Stimulated activated naive CD8-positive, alpha-beta T cell treated with anti-CD3 and anti-CD28 coated beads, Interleukin-15, Interleukin-2, amounts not matched to agents 100 ng/mL and 50 ng/mL, for 24 hours (primary cell): ENCODE measurements at regions not wholly inside any gene's neighbourhood (a gene's known extent, or its start where the extent isn't known, plus 50 kb on each side); places are given as distances from the start of the nearest gene placed in this dataset.
"Not testable (repeated sequence)": the region's sequence is repeated elsewhere in the genome, so short reads cannot be mapped to it uniquely, and the experiment has no call there.

Experiments used
- H3K27ac Mint-ChIP-seq: one replicate; pipeline ENCODE4 v1.8.0; 2021; ENCODE audit warnings: mild to moderate bottlenecking, mixed read lengths
- H3K27me3 Mint-ChIP-seq: one replicate; pipeline ENCODE4 v1.8.0; 2021; ENCODE audit warnings: mixed read lengths
- H3K36me3 Mint-ChIP-seq: one replicate; pipeline ENCODE4 v1.8.0; 2021; ENCODE audit warnings: low read depth, mixed read lengths
- H3K4me1 Mint-ChIP-seq: one replicate; pipeline ENCODE4 v1.8.0; 2021; ENCODE audit warnings: low read depth, mixed read lengths
- H3K4me3 Mint-ChIP-seq: one replicate; pipeline ENCODE4 v1.8.0; 2021; ENCODE audit warnings: mild to moderate bottlenecking, mixed read lengths
- H3K9me3 Mint-ChIP-seq: one replicate; pipeline ENCODE4 v1.8.0; 2021; ENCODE audit warnings: mixed read lengths

DNA sequence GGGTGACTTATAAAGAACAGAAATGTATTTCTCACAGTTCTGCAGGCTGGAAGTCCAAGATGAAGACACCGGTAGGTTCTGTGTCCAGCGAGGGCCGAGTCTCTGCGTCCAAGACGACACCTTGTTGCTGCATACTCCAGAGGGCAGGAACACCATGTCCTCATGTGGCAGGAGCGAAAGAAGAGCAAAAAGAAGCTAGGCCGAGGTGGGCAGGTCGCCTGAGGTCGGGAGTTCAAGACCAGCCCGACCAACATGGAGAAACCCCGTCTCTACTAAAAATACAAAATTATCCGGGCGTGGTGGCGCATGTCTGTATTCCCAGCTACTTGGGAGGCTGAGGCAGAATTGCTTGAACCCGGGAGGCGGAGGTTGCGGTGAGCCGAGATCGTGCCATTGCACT is 483.6 kb downstream of the EIPR1 start:
- H3K27me3 Mint-ChIP-seq, H3K4me1 Mint-ChIP-seq, H3K9me3 Mint-ChIP-seq, H3K4me3 Mint-ChIP-seq, H3K36me3 Mint-ChIP-seq, H3K27ac Mint-ChIP-seq: not testable (repeated sequence)

DNA sequence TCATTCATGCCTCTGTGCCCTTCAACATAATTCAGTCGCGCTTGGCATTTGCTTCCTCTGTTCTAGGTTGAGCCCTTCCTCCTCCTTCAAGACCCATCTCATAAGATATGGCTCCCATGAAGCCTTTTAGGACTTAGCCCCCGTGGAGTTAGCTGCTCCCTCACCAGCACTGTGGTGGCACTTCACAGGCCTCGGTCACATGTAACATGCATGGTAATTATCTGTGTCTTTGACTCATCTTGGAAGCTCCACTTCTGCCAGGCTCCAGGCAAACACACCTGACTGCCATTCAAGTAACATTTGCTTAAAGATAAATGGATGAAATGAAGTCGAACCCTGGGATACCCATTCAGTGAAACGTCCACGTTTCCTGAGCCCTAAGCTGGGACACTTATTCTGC is 484.7 kb downstream of the EIPR1 start:
- H3K4me3 Mint-ChIP-seq, result no peak overlapping the region
- H3K27ac Mint-ChIP-seq, result no peak overlapping the region
- H3K4me1 Mint-ChIP-seq, result no peaks in the 10 kb centered on the region
- H3K9me3 Mint-ChIP-seq, result no peaks in the 10 kb centered on the region
- no peaks in the 10 kb centered on the region for H3K36me3 Mint-ChIP-seq
- peaks cover 4% of the 10 kb centered on the region for H3K27me3 Mint-ChIP-seq

- Mint-ChIP-seq H3K27ac (no peak overlapping the region), H3K9me3 (no peaks in the 10 kb centered on the region), H3K4me3 (no peak overlapping the region), H3K27me3 (peaks cover 7% of the 10 kb centered on the region), H3K36me3 (no peaks in the 10 kb centered on the region), H3K4me1 (no peaks in the 10 kb centered on the region)
Observed at GRCh38 chr2:2892378-2892777, 485.2 kb downstream of the EIPR1 start.

DNA sequence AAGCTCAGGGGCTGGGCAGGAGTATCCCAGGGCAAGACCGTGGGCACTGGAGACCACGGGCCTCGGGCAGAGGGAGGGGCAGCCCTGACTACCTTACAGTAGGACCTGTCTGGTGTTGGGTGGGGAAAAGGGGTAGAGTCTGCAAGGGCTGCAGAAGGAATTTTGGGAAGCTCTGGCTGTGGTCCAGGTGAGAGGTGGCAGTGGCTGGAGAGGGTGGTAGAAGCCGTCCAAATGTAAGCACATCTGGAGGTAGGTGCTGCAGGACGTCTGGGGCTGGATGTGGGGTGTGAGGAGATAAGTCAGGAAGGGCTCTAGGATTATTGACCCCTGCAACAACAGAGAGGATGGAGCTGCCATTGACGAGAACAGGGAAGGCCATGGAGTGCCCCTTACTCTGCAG is 486.7 kb downstream of the EIPR1 start:
- Mint-ChIP-seq H3K9me3 (no peaks in the 10 kb centered on the region), H3K4me1 (no peaks in the 10 kb centered on the region), H3K27ac (no peak overlapping the region), H3K4me3 (no peak overlapping the region), H3K27me3 (peaks cover 10% of the 10 kb centered on the region), H3K36me3 (no peaks in the 10 kb centered on the region)

DNA sequence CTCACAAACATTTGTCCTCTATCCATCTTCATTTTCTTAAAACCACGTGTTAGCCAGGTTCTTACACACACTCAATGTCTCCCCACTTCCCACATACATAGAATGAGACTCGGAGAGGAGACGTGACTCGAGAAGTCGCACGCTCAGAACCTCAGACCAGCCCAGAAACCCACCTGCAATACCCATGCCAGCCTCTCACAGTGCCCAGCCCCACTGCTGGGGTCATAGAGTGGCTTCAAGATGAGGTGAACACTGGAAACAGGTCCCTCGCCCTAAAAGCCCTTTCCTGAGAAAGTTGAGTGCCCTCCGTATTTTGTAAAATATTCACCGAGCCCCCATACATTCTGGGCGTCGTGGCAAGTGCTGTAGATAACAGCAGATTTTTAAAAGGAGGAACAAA is 487.4 kb downstream of the EIPR1 start:
- Mint-ChIP-seq H3K27me3 (peaks cover 10% of the 10 kb centered on the region), H3K4me1 (no peaks in the 10 kb centered on the region), H3K9me3 (no peaks in the 10 kb centered on the region), H3K27ac (no peak overlapping the region), H3K4me3 (no peak overlapping the region), H3K36me3 (no peaks in the 10 kb centered on the region)

- Mint-ChIP-seq H3K27ac (no peak overlapping the region), H3K4me3 (no peak overlapping the region), H3K4me1 (no peaks in the 10 kb centered on the region), H3K27me3 (peaks cover 10% of the 10 kb centered on the region), H3K9me3 (no peaks in the 10 kb centered on the region), H3K36me3 (no peaks in the 10 kb centered on the region)
Observed at GRCh38 chr2:2889646-2890045, 488.0 kb downstream of the EIPR1 start.

DNA sequence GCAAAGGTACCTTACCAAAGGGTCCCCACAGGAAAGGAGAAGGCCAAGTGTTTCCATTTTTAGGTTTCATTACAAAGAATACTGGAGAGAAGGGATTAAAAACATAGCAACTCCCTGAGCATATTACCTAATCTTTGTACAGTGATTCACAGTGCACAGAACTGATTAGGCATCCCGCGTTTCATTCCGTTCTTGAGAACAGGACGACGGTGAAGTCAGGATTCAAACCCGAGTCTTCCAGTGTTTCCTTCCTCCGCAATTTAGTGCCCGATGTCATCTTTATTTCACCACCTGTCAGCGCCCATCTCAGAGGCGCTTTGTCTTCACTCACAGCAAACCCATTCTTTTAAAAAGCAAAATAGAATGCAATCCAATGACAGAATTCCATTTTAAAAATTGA is 488.5 kb downstream of the EIPR1 start:
- Mint-ChIP-seq H3K27ac (no peak overlapping the region), H3K36me3 (no peaks in the 10 kb centered on the region), H3K9me3 (no peaks in the 10 kb centered on the region), H3K4me3 (no peak overlapping the region), H3K27me3 (peaks cover 10% of the 10 kb centered on the region), H3K4me1 (no peaks in the 10 kb centered on the region)

DNA sequence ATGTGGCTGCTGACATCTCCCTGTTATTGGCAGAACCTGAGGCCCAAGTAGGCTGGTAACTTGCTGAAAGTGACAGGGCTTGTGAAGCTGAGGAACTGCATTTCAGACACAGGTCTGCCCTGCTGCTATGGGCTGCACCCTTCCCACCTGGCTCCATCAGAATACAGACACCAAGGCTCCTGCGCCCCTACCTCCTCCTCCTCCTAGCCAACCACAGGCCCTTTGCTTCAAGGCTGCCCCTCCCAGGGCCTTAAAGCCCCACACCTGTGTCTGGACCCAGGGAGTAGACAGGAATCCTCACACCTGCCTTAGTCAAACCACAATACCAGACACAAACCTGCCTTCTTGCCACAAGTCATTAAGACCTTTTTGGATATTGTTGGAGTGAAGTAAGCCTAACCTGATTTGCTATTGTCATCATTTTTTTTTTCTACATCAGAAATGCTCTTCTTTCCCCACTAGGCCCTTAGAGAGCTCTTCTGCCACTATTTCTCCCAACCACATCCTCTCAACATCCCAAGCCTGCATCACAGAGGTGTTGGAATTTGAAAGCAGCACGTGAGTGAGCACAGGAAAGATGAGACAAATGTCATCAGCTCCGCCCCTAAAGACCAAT is 489.7 kb downstream of the EIPR1 start:
- H3K4me1 Mint-ChIP-seq, result no peaks in the 10 kb centered on the region
- no peak overlapping the region for H3K27ac Mint-ChIP-seq
- no peaks in the 10 kb centered on the region for H3K36me3 Mint-ChIP-seq
- peaks cover 7% of the 10 kb centered on the region for H3K9me3 Mint-ChIP-seq
- peaks cover 10% of the 10 kb centered on the region for H3K27me3 Mint-ChIP-seq
- H3K4me3 Mint-ChIP-seq, result no peak overlapping the region

- Mint-ChIP-seq H3K36me3 (no peaks in the 10 kb centered on the region), H3K27me3 (peaks cover 10% of the 10 kb centered on the region), H3K9me3 (peaks cover 8% of the 10 kb centered on the region), H3K27ac (no peak overlapping the region), H3K4me3 (no peak overlapping the region), H3K4me1 (no peaks in the 10 kb centered on the region)
Observed at GRCh38 chr2:2886922-2887321, 490.7 kb downstream of the EIPR1 start.

DNA sequence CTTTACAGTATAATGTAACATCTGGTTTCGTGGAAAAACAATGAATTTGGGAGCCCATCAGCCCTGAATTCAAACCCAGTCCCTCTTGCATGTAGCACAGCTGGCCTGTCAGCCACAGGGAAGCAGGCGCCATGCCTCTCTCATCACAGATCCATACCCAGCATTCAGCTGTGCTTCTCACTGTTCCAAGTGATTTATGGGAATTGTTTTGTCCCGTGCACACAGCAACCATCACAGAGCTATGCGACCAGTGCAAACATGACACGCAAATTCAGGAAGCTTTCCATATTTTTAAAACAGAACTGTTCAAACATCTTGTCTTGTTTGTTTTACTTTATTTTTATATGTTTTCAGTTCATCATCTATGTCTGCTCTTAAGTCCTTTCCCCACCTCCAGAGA is 496.1 kb downstream of the EIPR1 start:
- Mint-ChIP-seq H3K4me1 (no peaks in the 10 kb centered on the region), H3K36me3 (no peaks in the 10 kb centered on the region), H3K27ac (no peak overlapping the region), H3K4me3 (no peak overlapping the region), H3K27me3 (no peaks in the 10 kb centered on the region), H3K9me3 (peaks cover 8% of the 10 kb centered on the region)

- Mint-ChIP-seq H3K36me3 (no peaks in the 10 kb centered on the region), H3K4me3 (no peak overlapping the region), H3K9me3 (peaks cover 8% of the 10 kb centered on the region), H3K27ac (no peak overlapping the region), H3K4me1 (no peaks in the 10 kb centered on the region), H3K27me3 (no peaks in the 10 kb centered on the region)
Observed at GRCh38 chr2:2880938-2881337, 496.7 kb downstream of the EIPR1 start.

GRCh38 chr2:2879781-2880180 is 497.8 kb downstream of the EIPR1 start:
- H3K27me3 Mint-ChIP-seq, result no peaks in the 10 kb centered on the region
- peaks cover 8% of the 10 kb centered on the region for H3K9me3 Mint-ChIP-seq
- H3K27ac Mint-ChIP-seq, result no peak overlapping the region
- no peak overlapping the region for H3K4me3 Mint-ChIP-seq
- no peaks in the 10 kb centered on the region for H3K36me3 Mint-ChIP-seq
- H3K4me1 Mint-ChIP-seq, result no peaks in the 10 kb centered on the region

DNA sequence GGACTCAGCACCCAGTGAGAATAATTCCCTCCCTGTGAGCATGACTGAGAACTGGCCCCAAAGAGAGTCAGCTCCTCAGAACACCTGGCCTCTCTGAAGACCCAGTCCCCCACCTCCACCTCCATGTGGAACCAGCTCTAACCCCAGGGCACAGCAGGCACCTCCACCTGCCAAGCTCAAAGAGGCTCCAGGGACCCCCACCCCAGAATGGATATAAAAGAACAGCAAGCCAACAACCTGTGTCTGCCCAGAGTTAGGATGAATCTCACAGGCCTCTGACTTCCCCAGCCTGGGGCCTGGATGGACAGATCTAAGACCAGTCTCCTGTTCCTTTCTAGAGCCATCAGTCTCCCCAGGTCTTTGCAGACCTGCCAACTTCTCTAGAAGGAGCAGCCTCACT is 498.5 kb downstream of the EIPR1 start:
- Mint-ChIP-seq H3K4me3 (no peak overlapping the region), H3K27ac (no peak overlapping the region), H3K36me3 (no peaks in the 10 kb centered on the region), H3K4me1 (no peaks in the 10 kb centered on the region), H3K9me3 (peaks cover 8% of the 10 kb centered on the region), H3K27me3 (no peaks in the 10 kb centered on the region)

DNA sequence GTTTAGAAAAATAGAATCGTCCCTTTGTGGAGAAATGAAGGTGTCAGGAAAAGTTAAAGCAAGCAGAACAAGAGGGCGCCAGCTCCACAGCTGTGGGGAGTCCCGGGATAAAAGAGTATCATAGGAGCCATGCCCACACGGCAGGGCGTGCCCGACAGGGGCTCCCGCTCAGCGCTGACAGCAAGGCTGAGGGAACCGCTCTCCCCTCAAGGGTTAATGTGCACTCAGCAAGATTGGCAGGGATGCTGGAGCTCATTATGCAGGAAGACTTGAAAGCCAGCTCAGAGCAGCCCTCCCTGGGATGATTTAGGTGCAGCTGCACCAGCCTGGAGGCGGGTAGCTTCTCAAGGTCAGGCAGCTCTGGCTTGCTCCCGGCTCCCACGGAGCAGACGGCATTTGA is 500.2 kb downstream of the EIPR1 start:
- Mint-ChIP-seq H3K9me3 (no peaks in the 10 kb centered on the region), H3K27me3 (no peaks in the 10 kb centered on the region), H3K27ac (no peak overlapping the region), H3K4me3 (no peak overlapping the region), H3K36me3 (no peaks in the 10 kb centered on the region), H3K4me1 (no peaks in the 10 kb centered on the region)

DNA sequence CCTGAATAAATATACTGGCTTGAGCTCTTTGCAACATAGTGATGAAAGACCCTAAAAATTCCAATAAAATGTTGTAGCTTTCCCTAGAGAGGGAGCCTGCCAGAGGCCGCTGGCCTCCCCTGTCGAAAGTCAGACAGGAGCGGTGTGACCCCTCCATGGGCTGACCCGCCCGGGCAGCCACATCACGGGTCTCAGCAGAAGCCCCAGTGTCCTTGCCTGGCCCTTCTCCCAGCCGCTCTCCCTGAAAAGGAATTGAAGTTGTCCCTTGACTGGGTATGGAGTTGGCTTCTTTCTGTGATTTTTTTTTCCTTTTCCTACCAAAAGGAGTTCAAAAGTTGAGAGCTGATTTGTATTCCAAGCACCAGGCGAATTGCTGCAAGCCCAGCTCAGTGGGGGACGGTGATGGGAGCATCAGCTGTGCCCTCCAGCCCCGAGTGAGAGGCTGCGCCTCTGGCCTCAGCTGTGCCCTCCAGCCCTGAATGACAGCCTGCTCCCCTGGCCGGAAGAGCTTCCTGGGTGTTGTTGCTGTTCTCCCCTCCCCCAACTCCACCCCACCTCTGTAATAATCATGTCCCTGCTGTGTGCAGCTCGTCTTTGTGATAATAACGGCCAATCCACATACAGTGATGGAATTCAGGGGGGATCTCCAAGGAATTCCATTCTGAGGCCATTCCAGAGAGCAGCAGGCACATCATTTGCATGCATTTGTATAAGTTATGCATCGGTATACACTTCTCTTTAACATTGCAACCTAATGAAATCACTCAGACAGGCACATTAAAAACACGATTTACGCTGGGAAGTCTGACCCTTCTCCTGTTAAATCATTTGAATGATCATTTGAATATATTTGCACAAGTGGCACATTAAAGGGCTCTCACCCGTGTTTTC is 501.0 kb downstream of the EIPR1 start:
- Mint-ChIP-seq H3K4me1 (no peaks in the 10 kb centered on the region), H3K27me3 (no peaks in the 10 kb centered on the region), H3K36me3 (no peaks in the 10 kb centered on the region), H3K4me3 (no peak overlapping the region), H3K27ac (no peak overlapping the region), H3K9me3 (no peaks in the 10 kb centered on the region)

GRCh38 chr2:2875831-2876230 is 501.8 kb downstream of the EIPR1 start:
- H3K9me3 Mint-ChIP-seq, result no peaks in the 10 kb centered on the region
- no peaks in the 10 kb centered on the region for H3K4me1 Mint-ChIP-seq
- no peak overlapping the region for H3K4me3 Mint-ChIP-seq
- no peaks in the 10 kb centered on the region for H3K27me3 Mint-ChIP-seq
- no peaks in the 10 kb centered on the region for H3K36me3 Mint-ChIP-seq
- no peak overlapping the region for H3K27ac Mint-ChIP-seq
